HG02973 (cell line): ENCODE measurements at regions not wholly inside any gene's neighbourhood (a gene's known extent, or its start where the extent isn't known, plus 50 kb on each side); places are given as distances from the start of the nearest gene placed in this dataset.
"Not testable (repeated sequence)": the region's sequence is repeated elsewhere in the genome, so short reads cannot be mapped to it uniquely, and the experiment has no call there.

Experiments
- ATAC-seq: cut with Tn5 transposase; IDR thresholded peaks from one replicate; pipeline ENCODE4 v1.9.1; 2021; ENCODE audit warnings: moderate library complexity; ENCODE audit not compliant: unreplicated experiment

- ATAC-seq, result no peak
Measured at GRCh38 chr7:34385384-34385783, 272.6 kb upstream of the NPSR1 start.

- no peak for ATAC-seq
Measured at GRCh38 chr7:34389332-34390078, 268.5 kb upstream of the NPSR1 start.

- no peak for ATAC-seq
Measured at GRCh38 chr7:34390103-34390502, 267.9 kb upstream of the NPSR1 start.

DNA sequence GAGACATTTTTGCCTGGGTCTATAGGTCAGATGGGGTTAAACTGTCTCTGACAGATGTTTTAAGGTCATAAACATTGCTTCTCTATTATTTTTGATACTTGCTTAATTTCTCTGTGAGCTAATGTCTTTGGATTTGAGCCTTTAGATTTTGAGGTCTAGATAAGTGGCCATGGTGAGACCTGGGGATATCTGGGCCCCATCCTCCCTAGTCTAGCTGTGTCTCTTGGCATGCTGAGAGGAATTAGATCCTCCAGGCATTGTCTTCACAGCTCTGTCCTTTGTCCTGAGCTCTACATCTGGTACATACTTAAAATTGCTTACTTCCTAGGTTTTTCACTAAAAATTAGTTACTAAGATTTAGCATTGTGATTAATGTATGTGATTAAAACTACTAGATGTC is 265.0 kb upstream of the NPSR1 start:
- ATAC-seq, result no peak

GRCh38 chr7:34396437-34397064 is 261.5 kb upstream of the NPSR1 start:
- no peak for ATAC-seq

- no peak for ATAC-seq
Measured at GRCh38 chr7:34401776-34402175, 256.2 kb upstream of the NPSR1 start.

DNA sequence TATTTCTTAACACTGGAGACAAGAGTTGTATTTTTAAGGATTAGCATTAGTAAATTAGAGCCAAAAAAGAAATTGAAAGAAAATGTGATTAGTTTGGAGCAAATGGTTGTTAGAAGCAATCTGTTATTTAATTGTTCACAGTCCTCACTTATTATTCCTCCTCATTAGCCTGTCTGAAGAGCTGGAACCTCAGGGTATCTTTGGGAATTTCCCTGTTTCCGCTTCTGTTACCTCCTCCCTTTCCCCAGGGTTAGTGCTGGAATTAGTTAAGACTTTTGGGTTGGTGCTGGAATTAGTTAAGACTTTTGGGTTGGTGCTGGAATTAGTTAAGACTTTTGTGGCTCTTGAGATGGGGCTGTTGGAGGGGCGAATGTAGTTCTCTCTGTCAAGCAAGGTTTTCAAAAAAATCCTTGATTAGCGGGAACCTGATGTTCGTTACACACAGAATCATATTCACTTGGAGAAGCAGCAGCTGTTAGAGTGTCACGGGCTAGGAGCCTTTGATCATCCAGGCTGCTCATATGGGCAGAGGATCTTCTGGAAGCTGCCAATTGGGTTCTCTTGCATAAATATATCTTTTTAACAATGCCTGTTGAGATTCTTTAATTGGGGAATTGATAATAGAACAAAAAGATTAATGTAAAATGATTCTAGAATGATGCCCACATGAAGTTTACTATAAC is 251.0 kb upstream of the NPSR1 start:
- ATAC-seq, result no peak

DNA sequence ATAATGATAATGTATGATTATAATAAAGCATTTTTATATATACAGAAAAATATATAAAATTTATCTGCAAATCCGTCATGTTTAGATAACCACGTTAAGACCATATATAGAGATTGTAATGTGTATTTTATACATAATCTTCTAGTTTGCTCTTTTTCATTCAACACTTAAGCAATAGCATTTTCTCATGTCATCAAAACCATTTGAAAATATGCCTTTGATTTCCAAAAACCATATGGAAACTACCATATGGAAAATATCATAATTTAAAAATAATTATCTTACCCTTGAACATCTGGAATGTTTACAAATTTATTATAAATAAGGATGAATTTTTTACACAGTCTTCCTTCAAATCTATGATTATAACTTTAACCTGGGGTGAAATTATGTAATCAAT is 250.4 kb upstream of the NPSR1 start:
- ATAC-seq, result no peak

DNA sequence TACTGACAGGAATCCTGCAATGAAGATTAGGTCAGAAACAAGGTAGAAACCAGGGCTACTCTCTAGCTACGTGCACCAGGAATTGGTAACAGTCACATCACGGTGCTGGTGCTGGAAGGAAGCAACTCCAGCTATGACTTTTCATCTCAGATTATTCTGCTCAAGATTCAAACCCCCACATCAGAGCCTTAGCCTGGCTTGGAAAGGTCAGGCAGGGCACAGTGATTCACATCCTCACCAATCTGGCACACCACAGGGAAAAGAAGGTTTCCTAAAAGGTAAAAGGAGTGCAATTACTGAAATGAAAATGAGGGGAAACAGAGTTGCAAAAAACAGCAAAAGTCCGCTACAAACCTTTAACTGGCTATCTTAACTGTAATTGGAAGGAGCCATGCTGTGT is 240.2 kb upstream of the NPSR1 start:
- ATAC-seq, result no peak

GRCh38 chr7:34421526-34421925 is 236.5 kb upstream of the NPSR1 start:
- no peak for ATAC-seq

DNA sequence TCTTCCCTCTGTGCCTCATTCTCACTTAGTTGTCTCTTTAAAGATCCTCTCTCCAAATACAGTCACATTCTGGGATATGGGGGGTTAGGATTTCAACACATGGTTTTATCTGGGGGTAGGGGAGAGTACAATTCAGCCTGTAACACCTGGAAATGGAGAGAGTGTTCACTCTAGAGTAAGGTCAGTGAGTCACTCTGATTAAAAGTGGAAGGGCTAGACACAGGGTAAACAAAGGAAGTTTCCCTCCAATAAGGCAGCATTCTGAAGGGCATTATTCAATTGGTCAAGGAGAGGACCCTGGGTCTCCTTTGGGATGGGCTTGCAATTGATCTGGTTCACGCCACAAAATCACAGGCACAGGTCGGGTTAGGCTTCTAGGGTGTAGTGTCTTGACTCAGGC is 232.8 kb upstream of the NPSR1 start:
- ATAC-seq, result no peak

- no peak for ATAC-seq
Measured at GRCh38 chr7:34425631-34426384, 232.2 kb upstream of the NPSR1 start.

DNA sequence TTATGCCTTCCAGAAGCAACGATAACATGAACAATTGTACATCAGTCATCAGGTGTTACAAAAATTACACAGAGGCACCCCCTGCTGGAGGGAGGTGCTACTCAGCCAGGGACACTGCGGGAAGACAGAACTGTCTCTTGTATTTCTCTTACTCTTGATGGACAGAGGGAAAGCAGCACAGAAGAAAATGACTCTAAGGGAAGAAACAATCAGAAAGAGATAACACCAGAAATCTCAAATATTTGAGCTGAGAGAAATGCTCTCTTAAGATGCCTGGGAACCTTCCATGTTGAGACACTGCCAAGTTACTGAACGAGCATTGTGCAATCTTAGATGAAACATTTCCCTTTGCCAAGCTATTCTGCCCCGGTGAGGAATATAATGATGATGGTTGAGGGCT is 227.6 kb upstream of the NPSR1 start:
- ATAC-seq, result no peak

DNA sequence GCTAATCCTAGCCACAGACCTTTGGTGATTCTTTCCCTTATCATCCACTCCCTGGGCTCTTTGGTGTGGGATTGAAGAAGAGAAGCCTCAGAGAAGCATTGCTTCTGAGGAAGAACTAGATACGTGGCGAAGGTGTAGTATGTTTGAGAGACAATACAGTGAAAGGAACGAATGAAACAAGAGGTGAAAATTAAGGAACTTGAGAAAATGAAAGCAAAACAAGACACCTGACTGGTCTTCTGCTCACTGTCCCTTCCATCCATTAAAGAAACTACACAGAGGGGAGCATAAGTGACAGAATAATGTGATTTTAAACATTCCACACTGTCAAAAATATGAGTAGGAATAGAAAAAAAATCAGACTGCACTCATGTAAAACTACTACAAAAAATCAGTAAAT is 219.6 kb upstream of the NPSR1 start:
- ATAC-seq, result no peak

GRCh38 chr7:34445653-34446052 is 212.4 kb upstream of the NPSR1 start:
- ATAC-seq, result no peak

GRCh38 chr7:34448531-34448930 is 209.5 kb upstream of the NPSR1 start:
- ATAC-seq, result not testable (repeated sequence)

DNA sequence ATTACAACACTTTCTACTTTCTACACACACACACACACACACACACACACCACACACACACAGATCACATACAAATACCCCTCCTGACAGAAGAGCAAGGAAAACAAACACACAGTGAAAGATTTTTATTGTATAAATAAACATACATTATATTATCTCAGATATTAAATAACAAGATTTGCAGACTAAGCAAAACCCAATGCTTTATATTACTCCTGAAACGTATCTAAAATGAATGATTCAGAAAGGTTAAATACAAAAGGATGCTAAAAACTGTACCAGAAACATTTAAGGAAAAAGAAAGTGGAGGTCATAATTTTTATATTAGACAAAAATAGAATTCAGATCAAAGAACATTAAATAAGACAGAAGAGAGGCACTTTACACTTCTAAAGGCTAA is 208.3 kb upstream of the NPSR1 start:
- no peak for ATAC-seq

DNA sequence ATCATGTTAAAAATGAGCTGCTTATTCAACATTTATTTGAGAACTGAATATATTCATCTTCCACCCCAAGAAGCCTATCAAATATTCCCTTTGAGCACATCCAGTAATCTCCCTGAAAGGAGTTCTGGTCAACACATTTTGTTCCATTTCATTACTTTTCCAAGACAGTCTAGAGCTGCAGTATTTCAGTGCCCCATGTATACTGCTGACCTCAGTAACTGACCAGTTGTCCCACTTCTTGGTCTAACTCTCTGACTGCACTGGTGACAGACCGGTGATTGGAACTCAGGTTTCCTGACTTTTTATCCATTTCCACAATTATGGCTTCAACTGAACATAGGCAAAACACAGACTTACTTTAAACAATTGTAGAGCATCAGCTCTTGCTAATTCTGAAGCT is 206.8 kb upstream of the NPSR1 start:
- ATAC-seq, result no peak

GRCh38 chr7:34451923-34452322 is 206.1 kb upstream of the NPSR1 start:
- no peak for ATAC-seq

- no peak for ATAC-seq
Measured at GRCh38 chr7:34452363-34452762, 205.7 kb upstream of the NPSR1 start.

- no peak for ATAC-seq
Measured at GRCh38 chr7:34453150-34453549, 204.9 kb upstream of the NPSR1 start.

DNA sequence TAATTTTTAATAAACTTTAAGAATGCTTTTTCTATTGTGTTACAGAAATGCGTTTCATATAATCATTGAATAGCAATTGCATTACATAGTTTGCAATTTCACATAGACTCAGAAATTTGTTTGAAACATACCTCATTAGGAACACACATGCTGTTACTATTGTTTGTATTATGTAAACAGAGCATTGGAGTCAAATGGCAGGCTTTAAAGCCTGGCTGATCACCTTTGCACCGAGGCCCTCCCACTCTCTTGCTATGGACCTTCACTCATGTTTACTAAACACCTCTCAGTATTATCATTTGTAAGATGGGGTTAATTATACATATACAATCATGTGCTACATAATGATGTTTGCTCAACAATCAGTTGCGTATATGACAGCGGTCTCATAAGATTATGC is 203.6 kb upstream of the NPSR1 start:
- ATAC-seq, result no peak
